Islet precursor cell (in vitro differentiated cells): ENCODE measurements at regions not wholly inside any gene's neighbourhood (a gene's known extent, or its start where the extent isn't known, plus 50 kb on each side); places are given as distances from the start of the nearest gene placed in this dataset.
A peak's percentile ranks its signal among the peaks of the same experiment; 100 is the strongest.

Experiments
- DNase-seq: peaks from one replicate; pipeline ENCODE4 v3.0.0-alpha.2; 2018

DNA sequence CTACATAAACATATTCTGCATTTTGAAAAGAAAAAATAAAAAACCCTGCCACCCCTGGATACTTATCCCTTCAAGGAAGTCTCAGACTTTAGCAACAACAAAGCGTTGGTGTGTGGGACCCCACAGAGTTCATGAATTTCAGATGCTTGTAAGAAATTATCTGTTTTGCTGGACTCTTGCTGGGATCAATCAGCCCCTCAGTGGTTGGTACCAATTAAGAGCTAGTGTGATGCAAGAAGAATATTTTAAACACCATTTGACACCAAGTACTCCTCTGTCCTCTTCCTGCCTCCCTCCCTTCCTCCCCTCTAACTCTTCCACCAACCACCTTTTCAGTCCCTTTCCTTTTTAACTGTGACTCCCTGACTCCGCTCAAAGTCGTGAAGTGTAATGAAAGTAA, 51.5 kb downstream of the SST start:
- DNase-seq = no peak

DNA sequence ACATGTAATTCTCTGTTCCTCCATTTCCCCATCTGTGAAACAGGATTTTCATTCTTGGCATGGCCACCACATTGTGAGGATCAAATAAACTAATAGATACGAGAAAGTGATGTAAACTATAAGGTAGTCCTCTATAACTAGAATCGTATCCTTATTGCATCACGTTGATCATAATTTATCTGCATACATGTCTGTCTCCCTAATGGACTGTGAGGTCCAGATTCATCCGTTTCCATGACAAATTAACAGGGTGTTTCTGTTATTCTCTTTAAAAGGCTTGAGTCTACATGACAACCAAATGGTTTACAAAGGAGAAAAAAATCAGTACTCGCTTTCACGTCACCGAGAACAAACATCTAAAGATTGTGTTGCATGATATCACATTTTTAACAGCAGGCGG, 53.0 kb downstream of the SST start:
- DNase-seq = no peak

DNA sequence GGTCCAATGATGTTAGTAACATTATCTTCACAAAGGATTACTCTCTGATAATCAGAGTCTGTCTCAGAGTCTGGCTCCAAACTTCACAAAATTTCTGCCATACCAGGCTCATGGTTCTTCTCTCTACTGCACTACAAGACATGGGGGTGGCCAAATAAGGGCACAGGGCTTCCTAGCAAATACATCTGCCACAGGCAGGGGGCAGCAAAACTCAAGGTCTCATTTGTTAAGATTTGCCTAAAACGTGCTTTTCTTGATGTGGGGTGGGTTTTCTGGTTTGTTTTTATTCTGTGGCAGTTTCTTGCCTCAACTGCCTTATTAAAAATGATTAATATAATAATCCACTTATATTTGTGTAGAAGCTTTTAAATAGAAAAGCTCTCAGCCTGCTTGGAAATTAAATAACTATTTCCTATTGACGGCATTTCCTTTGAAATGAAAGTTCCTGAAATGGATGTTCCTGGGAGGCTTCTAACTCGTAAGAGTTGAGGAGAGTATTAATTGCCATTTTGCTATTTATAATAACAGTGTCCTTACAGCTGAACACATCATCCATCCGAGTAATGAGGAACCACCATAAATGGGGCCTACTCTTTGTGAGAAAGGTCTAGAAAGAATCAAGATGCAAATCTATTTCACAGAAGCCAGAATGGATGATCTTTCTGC, 53.8 kb downstream of the SST start:
- DNase-seq = peak; percentile 75

- DNase-seq = no peak
Measured at GRCh38 chr3:187615630-187616029, 54.6 kb downstream of the SST start.

DNA sequence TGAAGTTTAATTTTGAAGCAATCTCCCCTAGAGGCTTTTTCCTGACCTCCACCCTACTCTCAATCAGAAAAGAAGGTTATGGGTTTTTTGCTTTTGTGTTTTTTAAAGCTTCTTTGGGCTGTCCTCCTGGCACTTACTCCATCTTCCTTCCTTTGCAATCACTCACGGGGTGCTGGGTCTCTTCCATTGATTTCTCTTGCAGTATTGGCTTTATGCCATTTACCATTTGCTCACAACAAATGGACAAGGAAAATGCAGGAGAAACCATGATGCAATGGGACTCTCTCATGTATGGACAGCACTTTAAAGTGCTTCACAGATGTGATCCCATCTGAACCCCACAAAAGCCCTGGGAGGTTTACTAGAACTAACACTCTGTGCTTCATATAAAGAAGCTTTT, 57.5 kb downstream of the SST start:
- no peak for DNase-seq

GRCh38 chr3:187610981-187611511, 59.1 kb downstream of the SST start:
- peak; percentile 54 for DNase-seq

- DNase-seq = no peak
Measured at GRCh38 chr3:187594272-187594671, 75.9 kb downstream of the SST start.

GRCh38 chr3:187593451-187593850, 76.7 kb downstream of the SST start:
- no peak for DNase-seq

DNA sequence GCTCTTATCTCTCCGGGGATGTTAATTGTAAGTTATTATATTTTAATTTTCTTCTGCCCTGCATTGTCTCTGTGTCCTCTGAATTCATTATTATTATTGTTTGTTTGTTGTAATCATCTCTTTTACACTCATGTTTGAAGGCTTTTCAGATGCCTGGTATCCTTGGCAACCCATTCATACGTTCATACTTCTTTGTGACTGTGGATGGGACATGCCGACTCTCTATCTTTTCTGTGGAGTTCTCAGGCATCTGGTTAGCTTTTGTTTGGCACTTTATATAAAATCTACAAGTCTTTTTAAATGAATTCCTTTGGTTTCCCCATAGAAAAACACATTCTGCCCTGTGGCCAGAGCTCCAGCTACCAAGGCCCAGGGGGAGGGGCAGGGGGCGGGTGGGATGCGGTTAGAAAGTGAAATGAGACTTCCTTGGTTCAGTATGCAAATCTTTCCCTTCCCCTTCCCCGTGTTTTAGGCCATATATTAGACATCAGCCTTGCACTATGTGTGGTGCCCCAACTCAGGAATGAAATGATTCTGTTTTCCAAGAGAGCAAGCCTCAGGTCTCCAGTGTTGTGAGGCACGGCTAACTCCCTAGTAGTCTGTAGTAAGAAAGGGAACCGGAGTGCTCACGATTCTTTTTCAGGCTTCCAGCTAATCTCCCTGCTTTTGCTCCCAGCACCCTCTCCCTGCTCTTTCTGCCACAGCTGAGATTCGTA, 79.2 kb downstream of the SST start:
- DNase-seq = no peak

GRCh38 chr3:187587076-187587475, 83.1 kb downstream of the SST start:
- DNase-seq = no peak

DNA sequence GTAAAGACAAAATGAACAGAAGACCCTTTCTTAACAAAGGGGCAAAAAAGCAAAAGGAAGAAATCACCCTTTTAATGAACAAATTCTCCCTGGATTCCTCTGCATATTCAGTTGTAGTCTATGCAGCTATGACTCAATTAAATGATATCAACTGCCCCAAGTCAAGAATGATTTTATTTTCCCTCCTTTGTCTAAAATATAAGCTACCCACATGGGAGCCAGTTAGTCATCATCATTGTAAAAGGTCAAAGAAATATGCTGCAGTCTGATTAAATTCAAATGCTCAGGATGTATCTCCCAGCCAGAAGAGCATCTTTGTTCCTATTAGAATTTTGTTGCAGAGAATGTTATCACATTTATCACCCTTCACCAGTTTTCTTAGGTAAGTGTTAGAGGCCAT, 84.0 kb downstream of the SST start:
- DNase-seq = no peak

GRCh38 chr3:187572441-187572840, 97.8 kb downstream of the SST start:
- DNase-seq = no peak

GRCh38 chr3:187571701-187572100, 98.5 kb downstream of the SST start:
- no peak for DNase-seq

GRCh38 chr3:187570776-187571175, 99.4 kb downstream of the SST start:
- DNase-seq = no peak

GRCh38 chr3:187568171-187568570, 102.0 kb downstream of the SST start:
- no peak for DNase-seq

- DNase-seq = no peak
Measured at GRCh38 chr3:187567661-187568121, 102.5 kb downstream of the SST start.

- no peak for DNase-seq
Measured at GRCh38 chr3:187567021-187567420, 103.2 kb downstream of the SST start.

DNA sequence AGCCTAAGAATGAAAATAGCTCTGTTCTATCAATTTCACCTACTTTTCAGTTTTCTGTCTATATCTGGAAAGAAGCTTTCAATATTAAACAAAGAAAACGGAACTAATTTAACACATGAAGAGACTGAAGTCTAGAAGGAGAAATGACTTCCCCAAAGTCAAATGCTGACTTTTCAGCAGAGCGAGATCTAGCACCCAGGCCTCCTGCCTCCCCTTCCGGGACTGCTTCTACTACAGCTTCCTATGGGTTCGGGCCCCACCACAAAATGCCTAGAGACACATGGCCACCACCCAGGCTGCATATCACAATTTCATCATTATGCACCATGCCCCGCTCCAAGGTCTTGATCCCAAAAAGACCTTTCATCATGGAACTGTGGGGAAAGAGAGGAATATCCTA, 104.5 kb downstream of the SST start:
- DNase-seq = no peak

DNA sequence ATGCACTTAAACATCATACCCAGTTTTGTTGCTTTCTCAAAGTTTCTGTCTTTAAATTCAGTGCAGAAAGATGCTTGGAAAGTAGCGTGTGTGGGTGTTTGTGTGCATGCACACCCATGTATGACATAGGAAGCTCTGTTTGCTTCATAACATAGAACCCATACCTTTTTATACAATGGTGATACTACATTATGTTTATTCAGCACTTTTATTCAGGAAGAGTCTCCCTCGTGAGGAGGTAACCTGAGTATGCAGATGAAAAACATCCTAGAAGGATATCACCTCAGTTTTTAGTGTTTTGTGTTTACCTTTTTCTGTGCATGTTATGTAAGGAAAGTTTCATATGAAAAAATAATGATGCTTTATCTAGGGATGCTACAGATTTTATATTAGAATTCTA, 111.2 kb downstream of the SST start:
- no peak for DNase-seq

DNA sequence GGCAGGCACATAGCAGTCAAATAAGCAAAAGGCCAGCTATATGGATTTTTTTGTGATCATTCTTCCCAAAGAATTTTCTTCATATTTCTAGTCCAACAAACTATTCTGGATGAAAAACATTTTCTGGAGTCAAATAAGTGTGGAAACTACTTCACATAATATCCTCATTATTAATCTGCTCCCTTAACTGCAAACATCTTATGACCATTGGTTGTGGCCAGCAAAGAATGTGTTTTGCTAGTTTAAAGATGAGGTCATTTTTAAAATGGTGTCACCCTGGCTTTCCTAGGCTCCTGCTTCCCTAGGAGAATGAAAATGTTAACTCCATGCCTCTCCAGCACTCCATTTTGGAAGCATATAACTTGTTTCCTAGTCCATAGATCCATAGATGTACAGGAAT, 118.8 kb downstream of the SST start:
- DNase-seq = no peak

DNA sequence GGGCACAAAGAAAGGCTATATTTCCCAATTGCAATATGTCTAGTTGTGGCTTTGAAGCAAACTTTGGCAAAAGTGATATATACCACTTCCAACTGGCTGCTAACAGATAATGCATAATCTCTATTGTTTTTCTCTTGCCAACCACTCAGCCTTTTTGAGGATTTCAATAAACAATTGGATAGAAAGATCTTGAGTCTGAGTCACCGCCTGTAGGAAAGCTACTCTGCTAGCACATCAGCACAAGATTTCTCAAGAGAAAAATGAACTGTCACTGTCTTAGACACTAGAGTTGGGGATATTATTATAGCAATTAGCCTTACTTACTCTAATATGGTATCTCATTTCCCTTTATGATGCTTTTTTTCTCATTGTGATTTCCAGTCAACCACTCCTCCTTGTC, 119.7 kb downstream of the SST start:
- DNase-seq = no peak

- no peak for DNase-seq
Measured at GRCh38 chr3:187545366-187545765, 124.8 kb downstream of the SST start.

- DNase-seq = no peak
Measured at GRCh38 chr3:187544326-187544725, 125.9 kb downstream of the SST start.

DNA sequence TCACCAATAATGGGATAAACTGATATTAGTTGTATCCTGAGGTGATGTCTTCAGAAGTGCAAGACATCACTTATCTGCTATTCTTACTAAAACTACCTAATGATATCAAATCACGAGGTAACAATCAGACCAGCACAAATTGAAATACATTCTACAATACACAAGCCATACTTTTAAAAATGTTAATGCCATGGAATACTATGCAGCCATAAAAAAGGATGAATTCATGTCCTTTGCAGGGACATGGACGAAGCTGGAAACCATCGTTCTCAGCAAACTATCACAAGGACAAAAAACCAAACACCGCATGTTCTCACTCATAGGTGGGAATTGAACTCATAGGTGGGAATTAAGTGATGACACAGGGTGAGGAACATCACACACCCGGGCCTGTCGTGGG, 129.3 kb downstream of the SST start:
- no peak for DNase-seq

DNA sequence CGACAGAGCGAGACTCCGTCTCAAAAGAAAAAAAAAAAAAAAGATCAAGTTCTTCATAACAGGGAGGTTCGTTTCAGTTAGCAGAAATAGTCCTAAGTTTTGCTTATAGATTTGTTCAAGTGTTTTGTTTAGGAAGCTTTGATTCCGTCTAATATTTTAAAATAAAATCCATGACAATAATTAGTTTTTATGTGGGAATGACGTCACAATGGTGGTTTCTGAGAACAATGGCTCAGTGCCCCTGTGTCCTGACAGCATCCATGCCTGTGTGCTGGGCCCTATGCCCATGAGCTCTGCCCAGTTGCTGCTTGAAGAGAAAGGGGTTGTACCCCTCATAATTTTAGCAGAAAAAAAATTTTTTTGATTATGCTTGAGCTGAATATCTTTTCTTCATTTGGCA, 134.0 kb downstream of the SST start:
- DNase-seq = no peak
